HepG2 (cell line): ENCODE measurements at regions not wholly inside any gene's neighbourhood (a gene's known extent, or its start where the extent isn't known, plus 50 kb on each side); places are given as distances from the start of the nearest gene placed in this dataset.
A peak's percentile ranks its signal among the peaks of the same experiment; 100 is the strongest.

ENCODE experiments used
- ATF7-NPFF ChIP-seq: sonication (generic); formaldehyde crosslinking; IDR thresholded peaks from 2 replicates; pipeline ENCODE4 v1.8.1; 2023; ENCODE audit warnings: mild to moderate bottlenecking, low read depth, missing genetic modification reagents, moderate library complexity
- FOSL1 ChIP-seq: sonication (generic); formaldehyde crosslinking; IDR thresholded peaks from 2 replicates; pipeline ENCODE4 v1.9.0; 2021; ENCODE audit warnings: missing genetic modification reagents, borderline replicate concordance
- HNRNPK ChIP-seq: fragments of 200-400 bp; formaldehyde crosslinking; IDR thresholded peaks from 2 replicates; pipeline ENCODE4 v1.6.1; 2018; ENCODE audit warnings: low read length, low read depth, moderate library complexity, mild to moderate bottlenecking; ENCODE audit not compliant: poor library complexity, severe bottlenecking
- PHF8 ChIP-seq: sonication (generic); formaldehyde crosslinking; IDR thresholded peaks from 2 replicates; pipeline ENCODE4 v1.5.0; 2020; ENCODE audit warnings: missing genetic modification reagents
- REPIN1 ChIP-seq: sonication (generic); formaldehyde crosslinking; IDR thresholded peaks from 2 replicates; pipeline ENCODE4 v1.8.0; 2022; ENCODE audit warnings: missing genetic modification reagents, low read depth, mild to moderate bottlenecking, borderline replicate concordance
- ZNF383 ChIP-seq: sonication (generic); formaldehyde crosslinking; IDR thresholded peaks from 2 replicates; pipeline ENCODE4 v1.4.0; 2020; ENCODE audit warnings: missing genetic modification reagents, mild to moderate bottlenecking, borderline replicate concordance
- ZNF607 ChIP-seq: sonication (generic); formaldehyde crosslinking; IDR thresholded peaks from 2 replicates; pipeline ENCODE4 v1.5.1; 2020; ENCODE audit warnings: missing genetic modification reagents, mild to moderate bottlenecking, borderline replicate concordance
- TF ChIP-seq, protein P1 (sequence below): sonication (generic); formaldehyde crosslinking; IDR thresholded peaks from 2 replicates; pipeline ENCODE4 v1.9.0; 2021; ENCODE audit warnings: mild to moderate bottlenecking, missing genetic modification reagents
- TF ChIP-seq, protein P2 (sequence below): sonication (generic); formaldehyde crosslinking; IDR thresholded peaks from 2 replicates; pipeline ENCODE4 v1.5.1; 2020; ENCODE audit warnings: mild to moderate bottlenecking, missing genetic modification reagents, moderate library complexity
- TF ChIP-seq, protein P3 (sequence below): sonication (generic); formaldehyde crosslinking; IDR thresholded peaks from 2 replicates; pipeline ENCODE4 v1.4.0; 2020; ENCODE audit warnings: missing genetic modification reagents
- TF ChIP-seq, protein P4 (sequence below): sonication (generic); formaldehyde crosslinking; IDR thresholded peaks from 2 replicates; pipeline ENCODE4 v1.8.0; 2022; ENCODE audit warnings: mild to moderate bottlenecking, missing genetic modification reagents, borderline replicate concordance

DNA sequence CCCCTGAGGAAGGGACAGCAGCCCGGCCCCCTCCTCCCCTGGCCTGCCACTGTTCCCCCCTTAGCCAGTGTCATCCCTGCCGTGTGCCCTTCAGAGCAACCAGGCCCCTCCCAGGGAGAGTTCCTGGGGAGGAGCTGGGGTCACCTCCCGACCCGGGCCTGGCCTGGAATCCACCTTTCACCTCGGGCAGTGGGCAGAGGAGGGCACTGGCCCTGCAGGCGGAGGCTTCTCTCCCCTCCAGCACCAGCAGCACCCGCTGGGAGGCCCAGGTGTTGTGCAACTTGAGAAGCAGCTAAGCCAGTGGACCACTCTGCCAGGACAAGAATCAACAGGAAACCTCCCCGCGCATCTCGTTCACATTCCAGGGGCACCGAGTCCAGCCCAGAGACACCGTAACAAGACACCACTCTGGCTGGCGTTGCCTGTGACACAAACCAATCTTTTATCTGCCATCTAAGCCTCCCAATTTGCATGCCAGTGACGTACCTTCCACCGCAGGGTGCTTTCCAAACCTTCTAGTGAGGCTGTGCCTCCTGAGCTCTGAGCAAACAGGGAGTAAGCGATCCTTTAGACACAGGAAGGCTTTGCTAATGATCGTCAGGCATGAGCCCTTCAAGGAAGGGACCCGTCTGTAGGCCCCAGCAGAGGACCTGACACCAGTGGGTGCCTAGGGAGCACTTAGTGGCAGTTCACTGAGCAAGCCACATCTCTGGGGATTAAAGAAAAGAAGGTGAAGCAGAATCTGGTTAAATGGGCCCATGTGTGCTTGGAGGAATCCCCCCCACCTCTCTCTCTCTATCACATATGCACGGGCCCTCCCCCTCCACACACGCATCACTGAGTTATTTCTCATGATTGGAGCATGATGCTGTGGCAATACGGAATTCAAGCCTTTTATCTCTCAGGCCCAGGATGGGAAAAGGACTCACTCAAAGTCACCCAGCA lies 98.9 kb upstream of the TLE3 start (continued):
- TF ChIP-seq ATF7-NPFF (no peak), HNRNPK (no peak), ZNF383 (CRISPR knock-in tag) (no peak), PHF8 (CRISPR knock-in tag) (peak; percentile 14; the same call in 1 of the 2 replicates), FOSL1 (CRISPR knock-in tag) (no peak), ZNF607 (CRISPR knock-in tag) (0 out of 2 replicates have a peak, but pooled peaks have one; percentile 23), REPIN1 (CRISPR knock-in tag) (no peak)
- TF ChIP-seq, protein P1, sequence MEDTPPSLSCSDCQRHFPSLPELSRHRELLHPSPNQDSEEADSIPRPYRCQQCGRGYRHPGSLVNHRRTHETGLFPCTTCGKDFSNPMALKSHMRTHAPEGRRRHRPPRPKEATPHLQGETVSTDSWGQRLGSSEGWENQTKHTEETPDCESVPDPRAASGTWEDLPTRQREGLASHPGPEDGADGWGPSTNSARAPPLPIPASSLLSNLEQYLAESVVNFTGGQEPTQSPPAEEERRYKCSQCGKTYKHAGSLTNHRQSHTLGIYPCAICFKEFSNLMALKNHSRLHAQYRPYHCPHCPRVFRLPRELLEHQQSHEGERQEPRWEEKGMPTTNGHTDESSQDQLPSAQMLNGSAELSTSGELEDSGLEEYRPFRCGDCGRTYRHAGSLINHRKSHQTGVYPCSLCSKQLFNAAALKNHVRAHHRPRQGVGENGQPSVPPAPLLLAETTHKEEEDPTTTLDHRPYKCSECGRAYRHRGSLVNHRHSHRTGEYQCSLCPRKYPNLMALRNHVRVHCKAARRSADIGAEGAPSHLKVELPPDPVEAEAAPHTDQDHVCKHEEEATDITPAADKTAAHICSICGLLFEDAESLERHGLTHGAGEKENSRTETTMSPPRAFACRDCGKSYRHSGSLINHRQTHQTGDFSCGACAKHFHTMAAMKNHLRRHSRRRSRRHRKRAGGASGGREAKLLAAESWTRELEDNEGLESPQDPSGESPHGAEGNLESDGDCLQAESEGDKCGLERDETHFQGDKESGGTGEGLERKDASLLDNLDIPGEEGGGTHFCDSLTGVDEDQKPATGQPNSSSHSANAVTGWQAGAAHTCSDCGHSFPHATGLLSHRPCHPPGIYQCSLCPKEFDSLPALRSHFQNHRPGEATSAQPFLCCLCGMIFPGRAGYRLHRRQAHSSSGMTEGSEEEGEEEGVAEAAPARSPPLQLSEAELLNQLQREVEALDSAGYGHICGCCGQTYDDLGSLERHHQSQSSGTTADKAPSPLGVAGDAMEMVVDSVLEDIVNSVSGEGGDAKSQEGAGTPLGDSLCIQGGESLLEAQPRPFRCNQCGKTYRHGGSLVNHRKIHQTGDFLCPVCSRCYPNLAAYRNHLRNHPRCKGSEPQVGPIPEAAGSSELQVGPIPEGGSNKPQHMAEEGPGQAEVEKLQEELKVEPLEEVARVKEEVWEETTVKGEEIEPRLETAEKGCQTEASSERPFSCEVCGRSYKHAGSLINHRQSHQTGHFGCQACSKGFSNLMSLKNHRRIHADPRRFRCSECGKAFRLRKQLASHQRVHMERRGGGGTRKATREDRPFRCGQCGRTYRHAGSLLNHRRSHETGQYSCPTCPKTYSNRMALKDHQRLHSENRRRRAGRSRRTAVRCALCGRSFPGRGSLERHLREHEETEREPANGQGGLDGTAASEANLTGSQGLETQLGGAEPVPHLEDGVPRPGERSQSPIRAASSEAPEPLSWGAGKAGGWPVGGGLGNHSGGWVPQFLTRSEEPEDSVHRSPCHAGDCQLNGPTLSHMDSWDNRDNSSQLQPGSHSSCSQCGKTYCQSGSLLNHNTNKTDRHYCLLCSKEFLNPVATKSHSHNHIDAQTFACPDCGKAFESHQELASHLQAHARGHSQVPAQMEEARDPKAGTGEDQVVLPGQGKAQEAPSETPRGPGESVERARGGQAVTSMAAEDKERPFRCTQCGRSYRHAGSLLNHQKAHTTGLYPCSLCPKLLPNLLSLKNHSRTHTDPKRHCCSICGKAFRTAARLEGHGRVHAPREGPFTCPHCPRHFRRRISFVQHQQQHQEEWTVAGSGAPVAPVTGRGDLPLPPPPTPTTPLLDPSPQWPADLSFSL (CRISPR knock-in tag), result 0 out of 2 replicates have a peak, but pooled peaks have one; percentile 53
- TF ChIP-seq, protein P2, sequence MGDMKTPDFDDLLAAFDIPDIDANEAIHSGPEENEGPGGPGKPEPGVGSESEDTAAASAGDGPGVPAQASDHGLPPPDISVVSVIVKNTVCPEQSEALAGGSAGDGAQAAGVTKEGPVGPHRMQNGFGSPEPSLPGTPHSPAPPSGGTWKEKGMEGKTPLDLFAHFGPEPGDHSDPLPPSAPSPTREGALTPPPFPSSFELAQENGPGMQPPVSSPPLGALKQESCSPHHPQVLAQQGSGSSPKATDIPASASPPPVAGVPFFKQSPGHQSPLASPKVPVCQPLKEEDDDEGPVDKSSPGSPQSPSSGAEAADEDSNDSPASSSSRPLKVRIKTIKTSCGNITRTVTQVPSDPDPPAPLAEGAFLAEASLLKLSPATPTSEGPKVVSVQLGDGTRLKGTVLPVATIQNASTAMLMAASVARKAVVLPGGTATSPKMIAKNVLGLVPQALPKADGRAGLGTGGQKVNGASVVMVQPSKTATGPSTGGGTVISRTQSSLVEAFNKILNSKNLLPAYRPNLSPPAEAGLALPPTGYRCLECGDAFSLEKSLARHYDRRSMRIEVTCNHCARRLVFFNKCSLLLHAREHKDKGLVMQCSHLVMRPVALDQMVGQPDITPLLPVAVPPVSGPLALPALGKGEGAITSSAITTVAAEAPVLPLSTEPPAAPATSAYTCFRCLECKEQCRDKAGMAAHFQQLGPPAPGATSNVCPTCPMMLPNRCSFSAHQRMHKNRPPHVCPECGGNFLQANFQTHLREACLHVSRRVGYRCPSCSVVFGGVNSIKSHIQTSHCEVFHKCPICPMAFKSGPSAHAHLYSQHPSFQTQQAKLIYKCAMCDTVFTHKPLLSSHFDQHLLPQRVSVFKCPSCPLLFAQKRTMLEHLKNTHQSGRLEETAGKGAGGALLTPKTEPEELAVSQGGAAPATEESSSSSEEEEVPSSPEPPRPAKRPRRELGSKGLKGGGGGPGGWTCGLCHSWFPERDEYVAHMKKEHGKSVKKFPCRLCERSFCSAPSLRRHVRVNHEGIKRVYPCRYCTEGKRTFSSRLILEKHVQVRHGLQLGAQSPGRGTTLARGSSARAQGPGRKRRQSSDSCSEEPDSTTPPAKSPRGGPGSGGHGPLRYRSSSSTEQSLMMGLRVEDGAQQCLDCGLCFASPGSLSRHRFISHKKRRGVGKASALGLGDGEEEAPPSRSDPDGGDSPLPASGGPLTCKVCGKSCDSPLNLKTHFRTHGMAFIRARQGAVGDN (CRISPR knock-in tag), result peak; percentile 70
- TF ChIP-seq, protein P3, sequence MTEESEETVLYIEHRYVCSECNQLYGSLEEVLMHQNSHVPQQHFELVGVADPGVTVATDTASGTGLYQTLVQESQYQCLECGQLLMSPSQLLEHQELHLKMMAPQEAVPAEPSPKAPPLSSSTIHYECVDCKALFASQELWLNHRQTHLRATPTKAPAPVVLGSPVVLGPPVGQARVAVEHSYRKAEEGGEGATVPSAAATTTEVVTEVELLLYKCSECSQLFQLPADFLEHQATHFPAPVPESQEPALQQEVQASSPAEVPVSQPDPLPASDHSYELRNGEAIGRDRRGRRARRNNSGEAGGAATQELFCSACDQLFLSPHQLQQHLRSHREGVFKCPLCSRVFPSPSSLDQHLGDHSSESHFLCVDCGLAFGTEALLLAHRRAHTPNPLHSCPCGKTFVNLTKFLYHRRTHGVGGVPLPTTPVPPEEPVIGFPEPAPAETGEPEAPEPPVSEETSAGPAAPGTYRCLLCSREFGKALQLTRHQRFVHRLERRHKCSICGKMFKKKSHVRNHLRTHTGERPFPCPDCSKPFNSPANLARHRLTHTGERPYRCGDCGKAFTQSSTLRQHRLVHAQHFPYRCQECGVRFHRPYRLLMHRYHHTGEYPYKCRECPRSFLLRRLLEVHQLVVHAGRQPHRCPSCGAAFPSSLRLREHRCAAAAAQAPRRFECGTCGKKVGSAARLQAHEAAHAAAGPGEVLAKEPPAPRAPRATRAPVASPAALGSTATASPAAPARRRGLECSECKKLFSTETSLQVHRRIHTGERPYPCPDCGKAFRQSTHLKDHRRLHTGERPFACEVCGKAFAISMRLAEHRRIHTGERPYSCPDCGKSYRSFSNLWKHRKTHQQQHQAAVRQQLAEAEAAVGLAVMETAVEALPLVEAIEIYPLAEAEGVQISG (CRISPR knock-in tag), result peak; percentile 46
- TF ChIP-seq, protein P4, sequence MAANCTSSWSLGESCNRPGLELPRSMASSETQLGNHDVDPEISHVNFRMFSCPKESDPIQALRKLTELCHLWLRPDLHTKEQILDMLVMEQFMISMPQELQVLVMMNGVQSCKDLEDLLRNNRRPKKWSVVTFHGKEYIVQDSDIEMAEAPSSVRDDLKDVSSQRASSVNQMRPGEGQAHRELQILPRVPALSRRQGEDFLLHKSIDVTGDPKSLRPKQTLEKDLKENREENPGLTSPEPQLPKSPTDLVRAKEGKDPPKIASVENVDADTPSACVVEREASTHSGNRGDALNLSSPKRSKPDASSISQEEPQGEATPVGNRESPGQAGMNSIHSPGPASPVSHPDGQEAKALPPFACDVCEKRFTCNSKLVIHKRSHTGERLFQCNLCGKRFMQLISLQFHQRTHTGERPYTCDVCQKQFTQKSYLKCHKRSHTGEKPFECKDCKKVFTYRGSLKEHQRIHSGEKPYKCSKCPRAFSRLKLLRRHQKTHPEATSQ (CRISPR knock-in tag), result no peak
